ENCODE measurements at regions not wholly inside any gene's neighbourhood (a gene's known extent, or its start where the extent isn't known, plus 50 kb on each side); places are given as distances from the start of the nearest gene placed in this dataset.

DNA sequence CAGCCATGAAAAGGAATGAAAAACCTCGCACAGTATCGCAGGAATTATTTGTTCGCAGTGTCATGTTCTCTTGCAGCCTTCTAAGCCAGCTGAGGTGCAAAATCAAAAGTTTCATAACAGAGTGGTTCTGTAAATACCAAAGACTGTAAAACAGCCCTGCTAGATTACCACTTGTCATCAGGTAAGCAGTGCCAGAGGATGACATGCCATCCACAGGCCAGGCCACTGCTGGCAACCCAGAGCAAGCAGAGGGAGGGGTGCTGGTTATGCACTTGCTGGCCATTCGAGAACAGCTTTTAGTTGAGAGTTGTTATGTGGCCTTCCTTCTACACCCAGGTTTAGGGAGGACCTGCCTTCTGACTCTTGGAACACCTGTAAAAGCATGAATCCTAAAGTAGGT is 114.3 kb upstream of the MGAT5 start:
- peak; percentile 68 for DNase-seq
- in situ Hi-C loops (cut with MboI; ENCODE audit: low pct_ligation_motif_present in 1 of 4, low pct_unique_long_range_greater_than_20kb in 1 of 4, low sequenced_read_pairs in 3 of 4): no loop called here
- WGBS, 2 donors (ENCODE audit: low coverage in 1 of 2): 40 to 61% methylated on average over 3 to 4 of the region's 4 CpGs

DNA sequence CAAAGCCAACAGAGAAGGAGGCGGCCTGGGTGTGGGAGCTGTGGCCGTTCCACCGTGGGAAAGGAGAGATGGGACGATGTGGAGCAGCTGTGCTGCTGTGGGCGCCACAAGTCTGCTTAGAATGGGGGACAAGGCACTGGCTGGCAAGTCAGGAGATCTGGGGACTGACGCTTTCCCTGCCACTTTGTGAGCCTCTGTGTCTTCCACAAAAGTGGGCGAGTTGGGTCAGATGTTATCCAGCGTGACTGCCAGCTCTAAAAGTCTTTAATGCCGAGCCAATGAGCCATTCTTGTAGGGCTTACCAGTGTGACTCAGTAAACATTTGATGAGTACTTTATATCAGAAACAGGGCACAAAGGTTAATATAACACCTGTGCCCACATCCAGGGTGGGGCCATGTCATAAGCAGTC is 113.6 kb upstream of the MGAT5 start:
- Histone ChIP-seq H3K4me1 (peaks cover 25 to 74% (median 60%) of the 10 kb centered on the region in 4 donors), H3K27me3 (no peaks in the 10 kb centered on the region), H3K4me3 (no peak overlapping the region), H3K27ac (peak overlapping the region; percentile 78 to 87 (median 80)), H3K36me3 (no peaks in the 10 kb centered on the region), H3K9me3 (no peaks in the 10 kb centered on the region)
- intact Hi-C loops (cut with DNase I; ENCODE audit: low total_unique reads) (no loop called here), in situ Hi-C loops (cut with MboI; ENCODE audit: low pct_ligation_motif_present in 1 of 4, low pct_unique_long_range_greater_than_20kb in 1 of 4, low sequenced_read_pairs in 3 of 4) (no loop called here)
- TF ChIP-seq, protein P1, sequence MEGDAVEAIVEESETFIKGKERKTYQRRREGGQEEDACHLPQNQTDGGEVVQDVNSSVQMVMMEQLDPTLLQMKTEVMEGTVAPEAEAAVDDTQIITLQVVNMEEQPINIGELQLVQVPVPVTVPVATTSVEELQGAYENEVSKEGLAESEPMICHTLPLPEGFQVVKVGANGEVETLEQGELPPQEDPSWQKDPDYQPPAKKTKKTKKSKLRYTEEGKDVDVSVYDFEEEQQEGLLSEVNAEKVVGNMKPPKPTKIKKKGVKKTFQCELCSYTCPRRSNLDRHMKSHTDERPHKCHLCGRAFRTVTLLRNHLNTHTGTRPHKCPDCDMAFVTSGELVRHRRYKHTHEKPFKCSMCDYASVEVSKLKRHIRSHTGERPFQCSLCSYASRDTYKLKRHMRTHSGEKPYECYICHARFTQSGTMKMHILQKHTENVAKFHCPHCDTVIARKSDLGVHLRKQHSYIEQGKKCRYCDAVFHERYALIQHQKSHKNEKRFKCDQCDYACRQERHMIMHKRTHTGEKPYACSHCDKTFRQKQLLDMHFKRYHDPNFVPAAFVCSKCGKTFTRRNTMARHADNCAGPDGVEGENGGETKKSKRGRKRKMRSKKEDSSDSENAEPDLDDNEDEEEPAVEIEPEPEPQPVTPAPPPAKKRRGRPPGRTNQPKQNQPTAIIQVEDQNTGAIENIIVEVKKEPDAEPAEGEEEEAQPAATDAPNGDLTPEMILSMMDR (IDR thresholded peaks at IDR 0.05): no peak
- TF ChIP-seq POLR2AphosphoS5 (IDR thresholded peaks at IDR 0.05) (peak in 2 of 3 donors; percentile 60 to 77), POLR2A (IDR thresholded peaks at IDR 0.05) (peak; percentile 49), EP300 (IDR thresholded peaks at IDR 0.05; ENCODE audit: low read depth) (peak; percentile 18)
- peak; percentile 74 for DNase-seq
- WGBS, 2 donors (ENCODE audit: low coverage in 1 of 2): 53 to 71% methylated on average over 4 to 9 of the region's 9 CpGs

More for the DNA sequence above, 114.3 kb upstream of the MGAT5 start:
- TF ChIP-seq, protein P1 (IDR thresholded peaks at IDR 0.05): no peak
- TF ChIP-seq POLR2AphosphoS5 (IDR thresholded peaks at IDR 0.05) (peak in 2 of 3 donors; percentile 39 to 62), POLR2A (IDR thresholded peaks at IDR 0.05) (no peak), EP300 (IDR thresholded peaks at IDR 0.05; ENCODE audit: low read depth) (no peak)
- no peaks in the 10 kb centered on the region for H3K27me3 ChIP-seq
- no peak overlapping the region for H3K4me3 ChIP-seq
- H3K9me3 ChIP-seq: no peaks in the 10 kb centered on the region
- peak overlapping the region; percentile 78 to 87 (median 80) for H3K27ac ChIP-seq
- H3K36me3 ChIP-seq: no peaks in the 10 kb centered on the region
- H3K4me1 ChIP-seq: peaks cover 25 to 74% (median 60%) of the 10 kb centered on the region in 4 donors
- intact Hi-C loops (cut with DNase I; ENCODE audit: low total_unique reads): no loop called here

DNA sequence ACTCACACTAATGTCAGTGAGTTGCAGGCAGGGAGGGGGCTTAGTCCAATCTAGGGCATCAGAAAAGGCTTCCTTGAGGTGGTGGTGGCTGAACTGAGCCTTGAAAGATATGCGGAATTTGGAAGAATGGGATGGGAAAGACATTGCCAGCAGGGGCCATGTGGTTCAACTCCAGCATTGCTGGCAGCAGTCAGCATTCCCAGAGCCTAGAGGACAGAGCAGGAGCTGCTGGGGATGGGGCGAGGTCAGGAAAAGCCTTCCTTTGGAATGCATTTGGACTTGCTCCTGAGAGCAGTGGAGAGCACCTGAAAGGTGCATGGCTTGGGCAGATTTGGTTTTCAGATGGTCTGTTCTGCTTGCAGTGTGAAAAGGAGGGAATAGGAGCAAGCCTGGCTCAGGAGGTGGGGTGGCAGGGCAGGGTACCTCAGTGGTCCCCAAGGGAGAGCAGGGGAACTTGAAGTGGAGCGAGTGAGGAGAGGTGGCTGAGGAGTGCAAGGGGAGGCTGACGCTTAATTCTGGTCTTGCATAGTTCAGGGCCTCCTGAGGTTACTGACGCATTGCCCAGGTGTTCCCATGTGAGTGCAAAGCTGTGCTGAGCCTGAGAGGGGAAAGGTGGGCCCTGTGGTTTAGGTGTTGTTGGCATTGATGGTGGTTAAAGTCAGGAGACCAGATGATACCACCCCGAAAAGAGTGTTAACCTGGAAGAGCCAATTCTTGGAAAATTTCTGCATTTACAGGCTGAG is 112.1 kb upstream of the MGAT5 start:
- in situ Hi-C loops (cut with MboI; ENCODE audit: low pct_ligation_motif_present in 1 of 4, low pct_unique_long_range_greater_than_20kb in 1 of 4, low sequenced_read_pairs in 3 of 4): no loop called here
- no peaks in the 10 kb centered on the region for H3K9me3 ChIP-seq
- DNase-seq: no peak
- peaks cover 24 to 66% (median 52%) of the 10 kb centered on the region in 4 donors for H3K4me1 ChIP-seq
- no peaks in the 10 kb centered on the region for H3K36me3 ChIP-seq
- TF ChIP-seq POLR2A (IDR thresholded peaks at IDR 0.05): no peak
- TF ChIP-seq, protein P1 (IDR thresholded peaks at IDR 0.05): no peak
- TF ChIP-seq EP300 (IDR thresholded peaks at IDR 0.05; ENCODE audit: low read depth): no peak
- TF ChIP-seq POLR2AphosphoS5 (IDR thresholded peaks at IDR 0.05): no peak
- no peak overlapping the region for H3K4me3 ChIP-seq
- no peaks in the 10 kb centered on the region for H3K27me3 ChIP-seq
- WGBS, 2 donors (ENCODE audit: low coverage in 1 of 2): 60 to 83% methylated on average over 1 to 6 of the region's 6 CpGs
- H3K27ac ChIP-seq: no peak overlapping the region
- intact Hi-C loops (cut with DNase I; ENCODE audit: low total_unique reads): no loop called here

DNA sequence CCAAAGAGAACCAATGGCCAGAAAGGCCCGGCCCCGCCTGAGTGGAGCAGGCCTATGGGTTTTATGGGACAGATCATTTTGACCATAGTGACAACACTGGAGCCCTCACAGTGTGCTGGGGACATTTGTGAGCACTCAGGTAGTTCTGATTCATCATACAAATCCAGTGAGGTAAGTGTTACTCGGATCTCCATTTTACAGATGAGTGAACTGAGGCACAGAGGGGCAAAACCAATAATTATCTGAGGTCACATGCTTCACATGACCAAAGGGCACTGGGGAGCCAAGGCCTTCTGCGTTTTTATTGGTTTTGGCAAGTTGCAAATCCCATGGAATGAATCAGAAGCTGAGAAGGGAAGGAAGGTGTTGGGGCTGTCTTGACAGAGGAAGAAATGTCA is 111.5 kb upstream of the MGAT5 start:
- H3K4me1 ChIP-seq: peaks cover 20 to 63% (median 46%) of the 10 kb centered on the region in 4 donors
- H3K4me3 ChIP-seq: no peak overlapping the region
- DNase-seq: no peak
- H3K27ac ChIP-seq: peak overlapping the region in 1 of 4 donors; percentile 3
- no peak for TF ChIP-seq POLR2AphosphoS5 (IDR thresholded peaks at IDR 0.05)
- no peaks in the 10 kb centered on the region for H3K27me3 ChIP-seq
- H3K36me3 ChIP-seq: no peaks in the 10 kb centered on the region
- in situ Hi-C loops (cut with MboI; ENCODE audit: low pct_ligation_motif_present in 1 of 4, low pct_unique_long_range_greater_than_20kb in 1 of 4, low sequenced_read_pairs in 3 of 4) (no loop called here), intact Hi-C loops (cut with DNase I; ENCODE audit: low total_unique reads) (no loop called here)
- WGBS, 2 donors (ENCODE audit: low coverage in 1 of 2): 36 to 78% methylated on average over 1 to 4 of the region's 4 CpGs
- H3K9me3 ChIP-seq: no peaks in the 10 kb centered on the region
